ENCODE measurements at regions not wholly inside any gene's neighbourhood (a gene's known extent, or its start where the extent isn't known, plus 50 kb on each side); places are given as distances from the start of the nearest gene placed in this dataset.
"Not testable (repeated sequence)": the region's sequence is repeated elsewhere in the genome, so short reads cannot be mapped to it uniquely, and the experiment has no call there.

GRCh38 chr14:56351861-56352260 lies 227.7 kb upstream of the TMEM260 start:
- no peak for DNase-seq

GRCh38 chr14:56352999-56353398 lies 226.6 kb upstream of the TMEM260 start:
- no peak for DNase-seq

DNA sequence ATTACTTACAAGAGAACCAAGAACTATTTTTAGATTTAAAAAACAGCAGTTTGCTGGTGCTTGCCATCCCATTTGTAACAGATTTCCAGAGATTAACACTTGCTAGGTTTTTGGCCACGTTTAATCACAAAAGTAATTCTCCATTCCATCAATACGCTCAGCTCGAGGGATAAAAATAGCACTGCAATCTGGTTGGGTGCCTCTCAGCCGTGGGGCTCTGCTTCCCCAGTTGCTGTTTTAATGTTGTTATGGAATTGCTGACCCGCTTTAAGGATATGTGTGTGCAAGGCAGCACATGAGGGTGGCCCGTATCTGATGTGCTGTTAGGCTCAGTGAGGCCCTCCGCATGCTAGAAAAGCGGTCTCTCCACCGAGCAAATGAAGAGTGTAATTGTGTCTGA lies 222.2 kb upstream of the TMEM260 start:
- no peak for DNase-seq

DNA sequence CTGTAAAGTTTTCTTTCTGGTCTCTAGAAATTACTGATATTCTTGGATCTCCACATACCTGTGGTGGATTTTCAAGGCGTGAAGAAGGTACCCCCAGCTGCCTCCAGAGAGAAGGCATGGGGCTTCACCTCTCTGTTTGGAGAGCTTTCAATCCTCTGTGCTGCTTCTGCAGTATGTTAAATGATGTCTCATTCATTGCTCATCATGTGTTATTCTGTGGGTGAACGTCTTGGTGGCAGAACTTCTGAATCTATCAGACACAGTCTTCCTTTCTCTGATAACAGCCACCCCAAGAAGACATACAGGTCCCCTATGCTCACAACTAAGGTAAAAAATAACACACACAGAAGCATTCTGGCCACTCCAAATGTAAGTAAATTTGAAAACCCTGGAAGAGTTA lies 221.3 kb upstream of the TMEM260 start:
- no peak for DNase-seq

GRCh38 chr14:56358851-56359614 lies 220.6 kb upstream of the TMEM260 start:
- peak; percentile 28 for DNase-seq

DNA sequence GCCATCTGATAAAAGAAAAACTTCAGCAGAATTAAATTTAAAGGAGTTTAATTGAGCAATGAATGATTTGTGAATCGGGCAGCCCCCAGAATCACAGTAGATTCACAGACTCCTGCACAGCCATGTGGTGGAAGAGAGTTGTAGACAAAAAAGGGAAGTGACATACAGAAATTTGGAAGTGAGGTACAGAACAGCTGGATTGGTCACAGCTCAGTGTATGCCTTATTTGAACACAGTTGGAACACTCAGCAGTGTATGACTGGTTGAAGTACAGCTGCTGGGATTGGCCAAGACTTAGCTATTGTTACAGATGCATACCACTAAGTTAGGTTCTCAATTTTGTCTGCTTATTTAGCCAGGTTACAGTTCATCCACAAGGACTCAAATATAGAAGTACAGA lies 213.9 kb upstream of the TMEM260 start:
- not testable (repeated sequence) for DNase-seq

GRCh38 chr14:56367416-56367815 lies 212.2 kb upstream of the TMEM260 start:
- no peak for DNase-seq

DNA sequence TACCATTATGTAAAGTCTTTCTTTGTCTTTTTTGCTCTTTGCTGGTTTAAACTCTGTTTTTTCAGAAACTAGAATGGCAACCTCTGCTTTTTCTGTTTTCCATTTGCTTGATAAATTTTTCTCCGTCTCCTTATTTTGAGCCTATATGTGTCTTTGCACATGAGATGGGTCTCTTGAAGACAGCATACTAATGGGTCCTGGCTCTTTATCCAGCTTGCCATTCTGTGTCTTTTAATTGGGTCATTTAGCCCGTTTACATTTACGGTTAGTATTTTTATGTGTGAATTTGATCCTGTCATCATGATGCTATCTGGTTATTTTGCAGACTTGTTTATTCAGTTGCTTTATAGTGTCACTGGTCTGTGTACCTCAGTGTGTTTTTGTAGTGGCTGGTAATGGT lies 207.9 kb upstream of the TMEM260 start:
- no peak for DNase-seq

- no peak for DNase-seq
These were observed 205.2 kb upstream of the TMEM260 start for GRCh38 chr14:56374421-56374820.

DNA sequence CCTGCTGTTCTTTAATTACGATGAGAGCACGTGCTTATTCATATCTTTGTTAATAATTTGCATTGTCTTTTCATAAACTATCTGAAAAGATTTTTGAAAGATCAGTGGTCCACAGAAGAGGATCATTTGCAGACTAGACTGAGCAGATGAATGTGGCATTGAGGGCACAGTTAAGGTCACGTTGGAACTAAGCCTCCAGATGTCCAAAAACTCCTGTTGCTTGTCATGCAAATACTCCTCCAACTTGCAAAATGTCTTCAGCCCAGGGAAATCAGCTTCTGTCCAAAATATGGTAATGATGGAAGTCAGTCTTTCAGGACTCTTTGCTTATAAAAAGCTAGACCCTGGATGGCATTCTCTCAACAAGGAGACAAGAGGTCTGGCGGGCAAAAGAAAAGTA lies 201.6 kb upstream of the TMEM260 start:
- no peak for DNase-seq

DNA sequence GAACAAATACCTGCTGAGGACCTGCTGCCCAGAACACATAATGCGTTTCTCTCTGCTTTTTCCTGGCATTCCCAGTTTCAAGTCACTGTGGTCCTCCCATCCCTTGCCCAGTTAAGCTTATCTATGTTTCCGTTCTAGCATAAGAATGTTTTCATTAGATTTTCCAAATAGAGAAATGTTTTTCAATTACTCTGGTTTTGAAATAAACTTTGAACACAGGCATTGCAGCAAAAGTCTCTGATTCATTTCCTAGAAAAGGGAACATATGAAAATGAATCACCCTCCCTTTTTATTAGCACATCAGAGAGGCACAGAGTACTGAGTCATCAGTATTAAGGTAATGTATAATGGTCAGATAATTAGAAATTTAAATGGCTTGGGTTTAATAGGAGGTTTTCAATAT lies 201.1 kb upstream of the TMEM260 start:
- DNase-seq: no peak

GRCh38 chr14:56379956-56380355 lies 199.6 kb upstream of the TMEM260 start:
- no peak for DNase-seq

DNA sequence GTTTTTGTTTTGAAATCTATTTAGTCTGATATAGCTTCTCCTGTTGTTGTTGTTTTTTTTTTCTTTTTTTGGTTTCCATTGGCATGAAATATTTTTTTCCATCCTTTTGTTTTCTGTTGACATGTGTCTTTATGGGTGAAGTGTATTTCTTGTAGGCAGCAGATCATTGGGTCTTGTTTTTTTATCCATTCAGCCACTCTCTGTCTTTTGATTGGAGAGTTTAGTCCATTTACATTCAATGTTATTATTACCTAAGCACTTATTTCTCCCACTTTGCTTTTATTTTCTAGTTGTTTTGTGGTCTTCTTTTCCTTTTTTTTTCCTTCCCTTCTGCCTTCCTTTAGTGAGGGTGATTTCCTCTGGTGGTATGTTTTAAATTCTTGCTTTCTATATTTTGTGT lies 193.6 kb upstream of the TMEM260 start:
- DNase-seq: no peak

DNA sequence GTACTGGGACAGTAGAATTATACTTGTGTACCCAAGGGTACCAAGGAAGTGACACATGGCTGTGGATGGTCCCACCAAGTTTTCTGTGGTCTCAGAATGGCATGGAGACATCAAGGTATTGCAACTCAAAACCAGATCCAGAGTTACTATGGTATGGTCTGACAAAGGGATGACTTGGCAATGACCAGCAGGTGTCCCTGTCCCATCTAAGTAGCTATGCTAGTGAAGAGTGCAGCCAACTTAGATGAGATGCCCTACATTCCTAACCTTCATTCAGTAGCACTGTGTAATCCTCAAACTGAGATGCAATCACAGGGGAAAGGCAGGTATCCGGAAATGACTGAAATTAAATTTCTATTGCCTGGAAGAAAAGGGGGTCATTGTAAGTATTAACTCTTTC lies 188.7 kb upstream of the TMEM260 start:
- no peak for DNase-seq

DNA sequence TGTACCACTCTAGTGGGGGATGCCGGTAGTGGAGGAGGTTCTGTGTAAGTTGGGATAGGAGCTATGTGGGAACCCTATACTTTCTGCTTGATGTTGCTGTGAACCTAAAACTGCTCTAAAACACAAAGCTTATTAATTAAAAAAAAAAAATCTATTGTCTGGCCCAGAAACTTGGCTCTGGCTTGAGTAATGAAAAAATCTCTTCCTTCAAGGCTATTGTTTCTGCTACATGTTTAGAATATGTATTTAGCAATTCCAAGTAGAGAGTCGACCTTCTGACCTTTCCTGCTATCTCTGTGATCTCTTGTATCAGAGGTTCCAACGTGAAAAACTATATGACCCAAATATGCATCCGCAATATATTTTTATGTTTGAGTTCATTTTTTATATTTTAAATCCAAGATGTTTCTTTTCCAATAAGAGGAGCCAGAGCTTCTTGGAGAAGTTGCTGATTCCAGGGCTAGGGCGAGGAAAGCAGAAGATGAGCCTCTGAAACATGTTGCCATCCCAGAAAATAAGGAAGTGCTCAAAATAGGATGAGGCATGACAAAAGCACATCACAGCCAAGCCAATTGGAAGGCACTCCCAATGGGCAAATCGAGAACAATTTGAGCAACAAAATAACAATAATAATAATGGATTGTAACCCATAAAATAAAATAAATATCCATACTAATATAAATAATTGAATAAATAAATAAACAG lies 184.6 kb upstream of the TMEM260 start:
- no peak for DNase-seq

DNA sequence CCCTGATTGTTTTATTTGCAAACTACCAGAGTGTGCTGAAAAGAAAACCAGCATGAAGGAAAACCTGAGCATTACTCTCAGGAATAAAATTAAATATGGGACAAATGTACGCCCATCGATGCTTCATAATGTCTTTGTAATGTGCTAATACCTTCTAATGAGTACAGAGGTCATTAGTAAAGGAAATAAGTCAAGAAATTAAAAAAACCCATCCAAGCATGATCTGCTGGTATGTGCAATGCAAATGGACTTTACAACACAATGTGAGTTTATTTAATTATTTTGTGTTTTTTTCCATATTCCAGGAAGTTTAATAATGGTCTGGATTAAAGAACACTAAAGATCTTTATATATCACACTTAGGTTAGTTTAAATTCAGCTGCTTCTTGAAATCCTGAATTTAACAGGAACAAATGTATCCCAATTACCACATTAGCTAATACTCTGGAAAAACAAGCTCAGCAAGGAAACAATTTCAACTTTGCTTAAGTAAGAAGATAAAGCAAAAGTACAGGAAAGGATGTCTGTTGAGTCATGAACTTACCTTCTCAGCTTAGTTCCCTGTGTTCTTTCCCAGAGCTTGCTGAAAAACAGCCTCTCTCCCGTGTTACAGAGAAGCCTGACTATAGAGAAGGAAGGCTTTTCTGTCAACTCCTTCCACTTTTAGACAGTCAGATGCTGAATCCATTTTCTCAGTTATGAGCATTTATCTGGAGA lies 179.3 kb upstream of the TMEM260 start:
- no peak for DNase-seq

- no peak for DNase-seq
These were observed 166.8 kb upstream of the TMEM260 start for GRCh38 chr14:56412468-56413434.

GRCh38 chr14:56413721-56414120 lies 165.9 kb upstream of the TMEM260 start:
- no peak for DNase-seq

DNA sequence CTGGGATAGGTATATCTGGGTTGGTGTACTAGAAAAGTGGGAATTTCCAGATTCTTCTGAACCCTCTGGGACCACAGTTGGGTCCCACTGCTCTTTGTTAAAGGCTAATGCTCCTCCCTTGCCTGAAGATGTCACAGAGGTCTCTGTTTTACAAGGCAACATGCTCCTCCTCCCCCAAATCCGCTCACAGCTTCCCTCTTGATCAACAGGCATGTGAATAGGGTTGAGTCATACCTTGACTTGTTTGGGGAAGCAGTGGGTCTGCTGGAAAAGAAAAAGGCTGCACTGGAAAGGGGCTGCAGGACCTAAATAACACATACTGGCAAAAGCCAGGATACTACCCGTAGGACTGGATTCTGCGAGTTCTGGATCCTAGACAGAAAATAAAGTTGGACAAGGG lies 165.4 kb upstream of the TMEM260 start:
- no peak for DNase-seq

GRCh38 chr14:56416213-56416612 lies 163.4 kb upstream of the TMEM260 start:
- DNase-seq: no peak

- DNase-seq: no peak
These were observed 162.4 kb upstream of the TMEM260 start for GRCh38 chr14:56417173-56417572.

DNA sequence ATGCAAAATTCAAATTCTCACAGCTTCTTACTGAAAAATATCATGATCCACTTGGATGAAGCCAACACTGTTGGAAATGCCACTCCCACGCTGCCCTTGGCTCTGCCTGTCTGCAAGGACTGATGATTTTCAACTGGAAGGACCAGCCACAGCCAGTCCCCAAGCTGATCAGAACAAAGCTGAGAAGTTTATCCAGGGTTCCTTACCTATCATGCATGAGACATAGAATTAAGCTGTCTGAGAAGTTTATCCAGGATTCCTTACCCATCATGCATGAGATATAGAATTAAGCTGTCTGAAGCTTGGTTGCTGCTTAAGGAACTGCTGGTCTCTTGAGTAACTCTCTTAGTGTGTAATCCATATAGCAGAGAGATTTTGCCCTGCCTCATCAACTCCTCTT lies 159.8 kb upstream of the TMEM260 start:
- no peak for DNase-seq

DNA sequence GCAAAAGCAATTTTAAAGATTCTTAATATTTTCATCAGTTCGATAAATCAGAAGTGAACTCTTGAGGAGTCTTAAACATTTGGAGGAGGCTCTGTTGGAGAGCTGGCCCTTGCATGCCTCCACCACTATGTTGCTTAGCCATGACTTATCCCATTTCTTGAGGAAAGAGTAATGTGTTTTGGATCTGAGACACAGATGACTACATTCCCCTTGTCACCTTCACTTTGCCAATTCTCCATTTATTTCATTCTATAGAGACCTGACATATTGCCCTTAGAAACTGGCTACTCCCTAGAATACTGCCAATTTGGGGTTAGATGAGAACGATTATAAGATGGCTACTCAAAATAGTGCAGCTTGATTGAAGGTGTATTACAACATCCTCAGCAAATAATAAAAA lies 157.4 kb upstream of the TMEM260 start:
- no peak for DNase-seq

Data from stimulated activated CD4-positive, alpha-beta T cell treated with anti-CD3 and anti-CD28 coated beads, Interleukin-1b, Interleukin-23, amount 100 ng/mL, for 48 hours (primary cell).